ENCODE measurements at regions not wholly inside any gene's neighbourhood (a gene's known extent, or its start where the extent isn't known, plus 50 kb on each side); places are given as distances from the start of the nearest gene placed in this dataset.
"Not testable (repeated sequence)": the region's sequence is repeated elsewhere in the genome, so short reads cannot be mapped to it uniquely, and the experiment has no call there.

DNA sequence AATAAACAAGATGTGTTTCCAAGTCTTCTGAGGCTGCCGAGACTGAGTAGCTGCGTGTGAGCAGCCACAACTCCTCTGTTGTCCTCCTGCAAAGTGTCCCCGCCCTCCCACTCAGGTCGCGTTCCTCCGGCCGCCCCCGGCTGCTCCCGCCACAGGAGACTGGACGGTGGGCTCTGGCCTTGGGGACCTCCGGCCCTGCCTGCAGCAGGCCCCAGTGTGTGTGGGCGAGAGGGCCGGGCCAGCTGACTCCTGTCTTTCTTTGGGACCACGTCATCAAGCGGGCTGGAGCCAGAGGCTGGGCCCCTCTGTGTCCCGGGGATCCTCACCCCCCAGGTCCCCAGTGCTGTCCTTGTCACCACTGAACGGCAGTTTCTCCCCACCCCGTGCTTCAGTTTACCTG, 175.3 kb downstream of the NPIPB11 start:
- H3K27ac ChIP-seq (ENCODE audit: low read depth, low read length, poor library complexity, severe bottlenecking) = no peak overlapping the region
- BruUV-seq (replicated peaks) = no TSS peak
- no peaks in the 10 kb centered on the region for H3K9me2 ChIP-seq (ENCODE audit: insufficient read depth, low read length)
- H3K79me2 ChIP-seq (ENCODE audit: insufficient read depth, low read depth, low read length) = no peaks in the 10 kb centered on the region
- no peak for DNase-seq (ENCODE audit: low spot score)
- H3K4me1 ChIP-seq (ENCODE audit: insufficient read depth, low read length, poor library complexity, severe bottlenecking) = no peaks in the 10 kb centered on the region
- H3K36me3 ChIP-seq (ENCODE audit: insufficient read depth, low read length) = no peaks in the 10 kb centered on the region
- no peak overlapping the region for H3K4me2 ChIP-seq (ENCODE audit: low read length)
- no peaks in the 10 kb centered on the region for H3K9me3 ChIP-seq (ENCODE audit: low read length)
- POLR2A ChIA-PET = no interaction called here
- H2AFZ ChIP-seq (ENCODE audit: low read length) = no peak overlapping the region
- intact Hi-C loops (cut with micrococcal nuclease; ENCODE audit: unreplicated experiment) = no loop called here
- no peak for TF ChIP-seq EZH2phosphoT487 (IDR thresholded peaks at IDR 0.05; ENCODE audit: borderline replicate concordance, low read depth, low read length)
- TF ChIP-seq, protein P1, sequence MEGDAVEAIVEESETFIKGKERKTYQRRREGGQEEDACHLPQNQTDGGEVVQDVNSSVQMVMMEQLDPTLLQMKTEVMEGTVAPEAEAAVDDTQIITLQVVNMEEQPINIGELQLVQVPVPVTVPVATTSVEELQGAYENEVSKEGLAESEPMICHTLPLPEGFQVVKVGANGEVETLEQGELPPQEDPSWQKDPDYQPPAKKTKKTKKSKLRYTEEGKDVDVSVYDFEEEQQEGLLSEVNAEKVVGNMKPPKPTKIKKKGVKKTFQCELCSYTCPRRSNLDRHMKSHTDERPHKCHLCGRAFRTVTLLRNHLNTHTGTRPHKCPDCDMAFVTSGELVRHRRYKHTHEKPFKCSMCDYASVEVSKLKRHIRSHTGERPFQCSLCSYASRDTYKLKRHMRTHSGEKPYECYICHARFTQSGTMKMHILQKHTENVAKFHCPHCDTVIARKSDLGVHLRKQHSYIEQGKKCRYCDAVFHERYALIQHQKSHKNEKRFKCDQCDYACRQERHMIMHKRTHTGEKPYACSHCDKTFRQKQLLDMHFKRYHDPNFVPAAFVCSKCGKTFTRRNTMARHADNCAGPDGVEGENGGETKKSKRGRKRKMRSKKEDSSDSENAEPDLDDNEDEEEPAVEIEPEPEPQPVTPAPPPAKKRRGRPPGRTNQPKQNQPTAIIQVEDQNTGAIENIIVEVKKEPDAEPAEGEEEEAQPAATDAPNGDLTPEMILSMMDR (conservative IDR thresholded peaks at IDR 0.05; ENCODE audit: low read length) = no peak
- CTCF ChIA-PET (ENCODE audit: unreplicated experiment) = no interaction called here
- H4K20me1 ChIP-seq (ENCODE audit: insufficient read depth, low read length) = no peaks in the 10 kb centered on the region
- H3K4me3 ChIP-seq (ENCODE audit: low read depth, low read length, poor library complexity, severe bottlenecking) = no peak overlapping the region

DNA sequence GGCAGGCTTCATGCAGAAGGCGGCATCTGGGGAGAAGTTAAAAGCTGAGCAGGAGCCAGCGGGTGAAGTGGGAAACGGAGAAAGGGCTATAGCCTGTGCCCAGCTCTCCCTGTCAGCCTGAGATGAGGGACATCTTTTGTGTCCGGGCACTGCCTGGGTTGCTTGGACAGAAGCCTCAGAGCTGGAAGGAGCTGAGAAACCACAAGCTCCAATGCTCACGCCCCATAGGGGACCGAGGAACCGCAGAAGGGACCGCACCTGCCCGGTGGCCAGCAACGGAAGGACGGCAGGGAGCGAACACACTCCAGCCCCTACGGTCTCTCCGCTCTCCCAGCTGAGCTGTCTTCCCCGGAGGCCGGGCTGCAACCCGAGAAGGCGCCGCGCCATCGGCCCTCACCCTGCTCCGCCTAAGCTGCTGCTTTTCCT, 175.8 kb downstream of the NPIPB11 start:
- BruUV-seq (replicated peaks) = no TSS peak
- Histone ChIP-seq H3K9me2 (ENCODE audit: insufficient read depth, low read length) (no peaks in the 10 kb centered on the region), H3K4me3 (ENCODE audit: low read depth, low read length, poor library complexity, severe bottlenecking) (no peak overlapping the region), H3K36me3 (ENCODE audit: insufficient read depth, low read length) (no peaks in the 10 kb centered on the region), H3K79me2 (ENCODE audit: insufficient read depth, low read depth, low read length) (no peaks in the 10 kb centered on the region), H3K9me3 (ENCODE audit: low read length) (no peaks in the 10 kb centered on the region), H3K4me2 (ENCODE audit: low read length) (no peak overlapping the region), H3K4me1 (ENCODE audit: insufficient read depth, low read length, poor library complexity, severe bottlenecking) (no peaks in the 10 kb centered on the region), H4K20me1 (ENCODE audit: insufficient read depth, low read length) (no peaks in the 10 kb centered on the region), H3K27ac (ENCODE audit: low read depth, low read length, poor library complexity, severe bottlenecking) (no peak overlapping the region), H2AFZ (ENCODE audit: low read length) (no peak overlapping the region)
- no peak for TF ChIP-seq EZH2phosphoT487 (IDR thresholded peaks at IDR 0.05; ENCODE audit: borderline replicate concordance, low read depth, low read length)
- TF ChIP-seq, protein P1 (conservative IDR thresholded peaks at IDR 0.05; ENCODE audit: low read length) = no peak
- DNase-seq (ENCODE audit: low spot score) = no peak
- intact Hi-C loops (cut with micrococcal nuclease; ENCODE audit: unreplicated experiment) = no loop called here
- ChIA-PET CTCF (ENCODE audit: unreplicated experiment) (no interaction called here), POLR2A (no interaction called here)

DNA sequence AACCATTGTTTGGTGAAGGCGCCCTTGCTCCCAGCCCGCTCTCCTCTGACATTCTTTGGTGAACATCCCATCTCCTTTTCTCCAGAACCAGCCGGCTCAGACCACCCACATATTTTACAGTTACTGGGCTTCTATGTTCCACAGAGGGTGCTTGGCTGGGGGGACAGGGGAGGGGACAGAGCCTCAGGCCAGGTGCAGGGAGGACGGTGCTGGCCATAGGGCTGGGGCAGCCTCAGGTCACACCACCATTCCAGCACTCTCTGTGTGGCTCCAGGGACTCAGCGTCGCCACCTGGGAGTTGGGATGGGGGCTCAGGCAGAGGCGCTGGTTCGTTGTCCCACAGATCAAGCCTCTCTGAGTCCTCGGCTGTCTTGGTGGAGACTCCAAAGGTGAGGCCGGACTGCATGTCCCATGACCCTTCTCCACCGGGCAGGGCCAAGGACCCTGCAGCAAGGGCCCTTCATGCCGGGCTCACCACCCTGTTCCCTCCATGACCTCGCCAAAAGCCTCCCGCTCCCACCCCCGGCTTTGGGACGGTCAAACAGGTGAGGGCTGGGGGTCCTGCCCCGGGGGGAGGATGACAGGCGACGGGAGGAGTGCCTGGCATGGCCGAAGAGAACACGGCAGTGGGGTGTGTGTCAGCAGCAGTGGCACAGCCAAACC, 176.4 kb downstream of the NPIPB11 start:
- H3K27ac ChIP-seq (ENCODE audit: low read depth, low read length, poor library complexity, severe bottlenecking); intact Hi-C loops (cut with micrococcal nuclease; ENCODE audit: unreplicated experiment); H3K4me2 ChIP-seq (ENCODE audit: low read length); DNase-seq (ENCODE audit: low spot score); POLR2A ChIA-PET; H3K4me1 ChIP-seq (ENCODE audit: insufficient read depth, low read length, poor library complexity, severe bottlenecking); H3K79me2 ChIP-seq (ENCODE audit: insufficient read depth, low read depth, low read length); H3K4me3 ChIP-seq (ENCODE audit: low read depth, low read length, poor library complexity, severe bottlenecking); H3K9me3 ChIP-seq (ENCODE audit: low read length); H3K9me2 ChIP-seq (ENCODE audit: insufficient read depth, low read length); BruUV-seq (replicated peaks); H3K36me3 ChIP-seq (ENCODE audit: insufficient read depth, low read length); H4K20me1 ChIP-seq (ENCODE audit: insufficient read depth, low read length); H2AFZ ChIP-seq (ENCODE audit: low read length): not testable (repeated sequence)
- CTCF ChIA-PET (ENCODE audit: unreplicated experiment) = interaction anchor here (0.6 kb wide), 1 partner anchor 62 kb away, joined by 3 read pairs; no protein-coding TSS in a partner anchor

GRCh38 chr16:29229616-29230005, 176.9 kb downstream of the NPIPB11 start:
- H3K9me2 ChIP-seq (ENCODE audit: insufficient read depth, low read length); DNase-seq (ENCODE audit: low spot score); H3K4me2 ChIP-seq (ENCODE audit: low read length); H4K20me1 ChIP-seq (ENCODE audit: insufficient read depth, low read length); intact Hi-C loops (cut with micrococcal nuclease; ENCODE audit: unreplicated experiment); H3K9me3 ChIP-seq (ENCODE audit: low read length); H3K36me3 ChIP-seq (ENCODE audit: insufficient read depth, low read length); POLR2A ChIA-PET; H3K4me1 ChIP-seq (ENCODE audit: insufficient read depth, low read length, poor library complexity, severe bottlenecking); H3K79me2 ChIP-seq (ENCODE audit: insufficient read depth, low read depth, low read length); H3K27ac ChIP-seq (ENCODE audit: low read depth, low read length, poor library complexity, severe bottlenecking); H3K4me3 ChIP-seq (ENCODE audit: low read depth, low read length, poor library complexity, severe bottlenecking); H2AFZ ChIP-seq (ENCODE audit: low read length); BruUV-seq (replicated peaks): not testable (repeated sequence)
- CTCF ChIA-PET (ENCODE audit: unreplicated experiment) = interaction anchor here (0.6 kb wide), 1 partner anchor 62 kb away, joined by 3 read pairs; no protein-coding TSS in a partner anchor

DNA sequence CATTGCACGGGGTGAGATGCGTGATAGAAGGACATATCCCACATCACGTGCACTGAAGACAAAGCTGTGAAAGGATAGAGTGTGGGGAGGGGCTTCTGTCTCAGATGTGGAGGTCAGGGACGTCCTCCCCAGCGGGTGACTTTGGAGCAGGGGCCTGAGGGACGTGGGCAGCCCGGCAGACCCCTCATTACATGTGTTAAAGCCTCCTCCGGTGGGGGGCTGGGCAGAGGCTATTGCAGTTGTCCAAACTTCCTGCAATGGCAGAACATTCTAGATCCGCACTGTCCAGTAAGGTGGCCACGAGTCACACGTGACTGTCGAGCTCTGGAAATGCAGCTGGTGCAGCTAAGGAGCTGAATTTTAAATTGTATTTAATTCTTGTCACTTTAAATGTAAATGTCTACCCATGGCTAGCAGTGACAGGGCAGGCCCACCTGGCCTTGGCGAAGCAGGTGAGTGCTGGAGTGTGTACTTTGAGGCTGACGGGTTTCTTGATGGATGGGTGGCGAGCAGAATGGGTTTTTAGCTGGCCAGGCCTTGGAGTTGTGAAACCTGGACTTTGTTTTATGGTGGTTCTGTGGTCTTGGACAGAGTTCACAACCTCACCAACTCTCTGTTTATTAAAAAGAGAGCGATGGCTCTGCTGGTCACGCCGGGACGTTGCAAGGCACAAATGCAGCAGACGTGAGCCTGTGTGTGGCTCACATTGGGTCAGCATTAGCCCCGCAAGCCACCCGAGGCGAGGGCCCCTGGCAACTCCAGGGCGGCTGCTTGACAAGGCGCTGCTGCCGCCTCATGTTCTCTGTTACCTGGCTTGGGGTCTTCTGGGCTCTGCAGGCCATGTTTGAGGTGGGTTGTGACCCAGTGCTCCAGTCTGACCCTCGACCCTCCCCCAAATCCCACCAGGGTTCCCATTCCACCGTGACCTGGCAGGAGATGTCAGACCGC, 177.6 kb downstream of the NPIPB11 start:
- H3K79me2 ChIP-seq (ENCODE audit: insufficient read depth, low read depth, low read length); DNase-seq (ENCODE audit: low spot score); intact Hi-C loops (cut with micrococcal nuclease; ENCODE audit: unreplicated experiment); H3K4me1 ChIP-seq (ENCODE audit: insufficient read depth, low read length, poor library complexity, severe bottlenecking); H3K4me2 ChIP-seq (ENCODE audit: low read length); H3K27ac ChIP-seq (ENCODE audit: low read depth, low read length, poor library complexity, severe bottlenecking); H2AFZ ChIP-seq (ENCODE audit: low read length); H3K9me3 ChIP-seq (ENCODE audit: low read length); POLR2A ChIA-PET; BruUV-seq (replicated peaks); H3K36me3 ChIP-seq (ENCODE audit: insufficient read depth, low read length); CTCF ChIA-PET (ENCODE audit: unreplicated experiment); H4K20me1 ChIP-seq (ENCODE audit: insufficient read depth, low read length); H3K4me3 ChIP-seq (ENCODE audit: low read depth, low read length, poor library complexity, severe bottlenecking); H3K9me2 ChIP-seq (ENCODE audit: insufficient read depth, low read length): not testable (repeated sequence)
